ENCODE measurements at regions not wholly inside any gene's neighbourhood (a gene's known extent, or its start where the extent isn't known, plus 50 kb on each side); places are given as distances from the start of the nearest gene placed in this dataset.

DNA sequence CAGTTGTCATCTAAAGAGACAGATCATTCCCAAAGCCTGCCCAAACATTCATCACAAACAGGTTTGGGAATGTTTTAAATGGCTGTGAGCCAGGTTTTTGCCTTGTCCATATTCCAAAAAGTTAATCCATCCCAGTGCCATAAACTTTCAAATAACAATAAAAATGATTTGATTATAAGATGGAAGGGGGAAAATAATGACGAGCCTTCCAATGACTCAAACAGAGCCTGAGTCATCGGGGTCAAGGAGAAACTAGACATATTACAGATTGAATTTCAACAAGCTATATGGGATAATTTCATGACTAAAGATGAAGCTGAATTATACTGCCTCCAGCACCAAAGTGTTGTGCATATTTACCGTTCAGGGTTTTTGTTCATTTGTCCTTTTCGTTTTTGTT lies 195.8 kb upstream of the PKN2 start:
- TF ChIP-seq, protein P1, sequence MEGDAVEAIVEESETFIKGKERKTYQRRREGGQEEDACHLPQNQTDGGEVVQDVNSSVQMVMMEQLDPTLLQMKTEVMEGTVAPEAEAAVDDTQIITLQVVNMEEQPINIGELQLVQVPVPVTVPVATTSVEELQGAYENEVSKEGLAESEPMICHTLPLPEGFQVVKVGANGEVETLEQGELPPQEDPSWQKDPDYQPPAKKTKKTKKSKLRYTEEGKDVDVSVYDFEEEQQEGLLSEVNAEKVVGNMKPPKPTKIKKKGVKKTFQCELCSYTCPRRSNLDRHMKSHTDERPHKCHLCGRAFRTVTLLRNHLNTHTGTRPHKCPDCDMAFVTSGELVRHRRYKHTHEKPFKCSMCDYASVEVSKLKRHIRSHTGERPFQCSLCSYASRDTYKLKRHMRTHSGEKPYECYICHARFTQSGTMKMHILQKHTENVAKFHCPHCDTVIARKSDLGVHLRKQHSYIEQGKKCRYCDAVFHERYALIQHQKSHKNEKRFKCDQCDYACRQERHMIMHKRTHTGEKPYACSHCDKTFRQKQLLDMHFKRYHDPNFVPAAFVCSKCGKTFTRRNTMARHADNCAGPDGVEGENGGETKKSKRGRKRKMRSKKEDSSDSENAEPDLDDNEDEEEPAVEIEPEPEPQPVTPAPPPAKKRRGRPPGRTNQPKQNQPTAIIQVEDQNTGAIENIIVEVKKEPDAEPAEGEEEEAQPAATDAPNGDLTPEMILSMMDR (IDR thresholded peaks at IDR 0.05; ENCODE audit: borderline replicate concordance, control extremely low read depth, extremely low read depth, insufficient read depth, missing control alignments), result no peak
- DNase-seq (ENCODE audit: low spot score), result no peak
- in situ Hi-C loops (cut with MboI; ENCODE audit: low sequenced_read_pairs, unreplicated experiment), result loop anchor here (25.0 kb wide), 1 partner anchor 99 kb away; no protein-coding TSS in a partner anchor

DNA sequence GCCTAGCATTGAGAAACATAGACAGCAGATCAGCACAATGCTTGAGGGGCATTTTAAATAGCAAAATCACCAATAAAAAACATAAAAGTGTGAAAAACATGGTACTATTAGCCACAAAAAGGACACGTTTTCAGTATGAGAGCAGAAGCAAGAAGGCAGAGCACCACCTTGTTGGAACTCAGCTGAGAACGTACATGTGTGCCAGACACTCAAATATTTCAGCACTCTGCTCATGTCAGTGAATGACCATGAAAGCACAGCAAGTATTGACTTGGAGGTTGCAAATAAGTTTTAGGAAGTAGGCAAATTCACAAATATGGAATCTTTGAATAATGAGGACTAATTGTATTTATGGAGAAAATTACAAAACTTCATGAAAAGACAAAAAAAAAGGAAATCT lies 193.4 kb upstream of the PKN2 start:
- TF ChIP-seq, protein P1 (IDR thresholded peaks at IDR 0.05; ENCODE audit: borderline replicate concordance, control extremely low read depth, extremely low read depth, insufficient read depth, missing control alignments), result no peak
- no peak for DNase-seq (ENCODE audit: low spot score)
- in situ Hi-C loops (cut with MboI; ENCODE audit: low sequenced_read_pairs, unreplicated experiment), result loop anchor here (25.0 kb wide), 1 partner anchor 97 kb away; no protein-coding TSS in a partner anchor

DNA sequence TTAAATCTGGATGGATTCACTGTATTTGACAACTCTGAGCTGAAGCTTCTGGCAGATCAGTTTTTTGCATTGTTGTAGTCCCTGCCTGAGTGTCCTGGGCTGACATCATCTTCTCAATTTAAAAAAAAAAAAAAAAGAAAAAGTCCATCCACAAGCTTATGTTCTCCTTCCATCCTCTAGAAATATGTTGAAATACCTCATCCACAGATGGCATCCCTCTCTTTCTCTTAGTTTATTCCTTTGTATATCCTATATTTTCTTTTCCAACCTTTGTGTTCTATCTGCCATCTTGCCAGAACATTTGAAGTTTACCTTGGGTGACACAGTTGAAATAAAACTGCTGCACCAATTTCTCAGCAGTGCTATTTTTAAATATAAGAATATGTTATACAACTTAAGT lies 184.4 kb upstream of the PKN2 start:
- TF ChIP-seq, protein P1 (IDR thresholded peaks at IDR 0.05; ENCODE audit: borderline replicate concordance, control extremely low read depth, extremely low read depth, insufficient read depth, missing control alignments), result no peak
- in situ Hi-C loops (cut with MboI; ENCODE audit: low sequenced_read_pairs, unreplicated experiment), result loop anchor here (25.0 kb wide), 1 partner anchor 88 kb away; no protein-coding TSS in a partner anchor
- DNase-seq (ENCODE audit: low spot score), result no peak

DNA sequence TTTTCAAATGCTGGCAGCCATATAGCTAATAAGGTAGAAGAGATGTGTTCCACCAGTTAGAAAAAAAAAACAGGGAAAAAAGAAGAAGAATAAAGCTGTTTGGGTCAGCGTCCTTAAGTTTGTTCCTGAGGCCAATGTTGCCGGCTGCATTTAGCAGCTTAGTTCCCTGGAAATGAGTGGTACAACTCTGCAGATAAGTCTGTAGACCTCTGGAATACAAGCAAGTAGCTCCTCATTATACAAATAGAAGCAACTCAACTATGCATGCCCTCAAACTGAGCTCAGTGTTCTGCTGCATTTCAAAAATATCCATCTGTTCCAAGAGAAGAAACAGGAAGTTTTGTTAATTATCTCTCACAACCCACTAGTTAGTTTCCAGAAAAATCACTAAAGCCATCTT lies 181.2 kb upstream of the PKN2 start:
- in situ Hi-C loops (cut with MboI; ENCODE audit: low sequenced_read_pairs, unreplicated experiment), result no loop called here
- TF ChIP-seq, protein P1 (IDR thresholded peaks at IDR 0.05; ENCODE audit: borderline replicate concordance, control extremely low read depth, extremely low read depth, insufficient read depth, missing control alignments), result no peak
- no peak for DNase-seq (ENCODE audit: low spot score)

DNA sequence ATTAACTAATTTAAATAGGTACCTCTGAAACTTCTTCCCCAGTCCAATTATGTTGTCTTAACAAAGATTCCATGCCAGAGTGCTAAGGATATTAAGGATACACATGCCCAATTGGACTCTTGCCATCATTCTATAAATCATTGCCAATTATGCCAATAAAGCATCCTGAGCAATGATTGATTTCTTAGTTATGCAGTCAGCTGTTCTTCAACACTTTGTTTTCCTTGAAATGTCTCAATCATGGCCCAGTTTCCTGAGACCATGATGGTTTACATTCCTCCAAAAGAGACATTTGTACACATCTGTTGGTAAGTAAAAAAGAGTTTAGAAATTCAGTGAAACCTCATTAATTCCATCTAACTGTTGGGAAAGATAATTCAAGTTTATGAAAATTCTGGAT lies 180.4 kb upstream of the PKN2 start:
- in situ Hi-C loops (cut with MboI; ENCODE audit: low sequenced_read_pairs, unreplicated experiment), result no loop called here
- no peak for DNase-seq (ENCODE audit: low spot score)
- TF ChIP-seq, protein P1 (IDR thresholded peaks at IDR 0.05; ENCODE audit: borderline replicate concordance, control extremely low read depth, extremely low read depth, insufficient read depth, missing control alignments), result no peak

DNA sequence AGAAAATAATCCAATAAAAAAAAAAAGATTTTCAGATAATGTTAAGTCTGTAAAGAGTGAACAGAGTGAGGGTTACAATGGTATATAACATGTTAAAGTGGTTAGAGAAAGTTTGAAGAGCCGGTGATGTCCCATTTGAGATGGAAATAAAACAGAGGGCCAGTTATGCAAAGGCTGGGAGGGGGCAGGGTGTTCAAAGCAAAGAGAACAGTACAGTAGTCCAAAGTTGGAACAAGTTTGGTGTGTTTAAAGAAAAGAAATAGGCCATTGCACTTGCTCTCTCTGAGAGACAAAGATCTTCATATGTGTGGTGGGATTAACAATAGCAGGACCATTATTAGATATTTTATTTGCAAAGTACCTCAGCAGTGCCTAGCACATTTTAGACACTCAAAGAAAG lies 179.5 kb upstream of the PKN2 start:
- in situ Hi-C loops (cut with MboI; ENCODE audit: low sequenced_read_pairs, unreplicated experiment), result no loop called here
- TF ChIP-seq, protein P1 (IDR thresholded peaks at IDR 0.05; ENCODE audit: borderline replicate concordance, control extremely low read depth, extremely low read depth, insufficient read depth, missing control alignments), result no peak
- DNase-seq (ENCODE audit: low spot score), result no peak

DNA sequence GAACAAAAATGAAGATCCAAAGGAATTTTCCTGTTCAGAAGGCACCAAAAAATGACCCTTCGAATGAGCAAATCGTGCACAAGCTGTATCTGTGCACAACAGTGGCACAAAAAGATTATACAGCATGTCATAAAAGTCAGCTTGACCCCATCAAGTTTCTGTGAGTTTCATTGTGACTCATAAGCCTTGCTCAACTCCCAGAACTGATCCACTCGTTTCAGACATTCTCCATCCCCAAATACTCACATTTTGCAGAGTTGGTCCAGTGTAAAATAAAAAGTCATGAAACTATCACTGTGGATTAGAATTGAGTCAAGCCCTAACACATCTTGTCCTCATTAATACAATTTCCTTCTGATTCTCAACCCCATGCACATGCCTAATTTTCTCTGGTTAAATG lies 174.7 kb upstream of the PKN2 start:
- TF ChIP-seq, protein P1 (IDR thresholded peaks at IDR 0.05; ENCODE audit: borderline replicate concordance, control extremely low read depth, extremely low read depth, insufficient read depth, missing control alignments), result no peak
- no peak for DNase-seq (ENCODE audit: low spot score)
- in situ Hi-C loops (cut with MboI; ENCODE audit: low sequenced_read_pairs, unreplicated experiment), result no loop called here
